ENCODE measurements at regions not wholly inside any gene's neighbourhood (a gene's known extent, or its start where the extent isn't known, plus 50 kb on each side); places are given as distances from the start of the nearest gene placed in this dataset.

GRCh38 chr12:114992443-114992842 lies 308.5 kb upstream of the TBX3 start:
- WGBS, 3 donors = 69 to 93% (median 76%) methylated on average over 1 of the region's 1 CpG
- intact Hi-C loops (cut with DNase I) = no loop called here

GRCh38 chr12:114990381-114990780 lies 306.4 kb upstream of the TBX3 start:
- DNase-seq (no peak), ATAC-seq (no peak)
- no peak for TF ChIP-seq CTCF (IDR thresholded peaks at IDR 0.05)
- no peaks in the 10 kb centered on the region for H3K9me3 ChIP-seq
- H3K4me3 ChIP-seq = no peak overlapping the region
- H3K27me3 ChIP-seq (ENCODE audit: insufficient read depth in 3 of 3, low read length in 2 of 3) = no peaks in the 10 kb centered on the region
- H3K4me1 ChIP-seq = no peaks in the 10 kb centered on the region
- 86 to 93% (median 91%) methylated on average over 4 of the region's 4 CpGs for WGBS, 3 donors
- intact Hi-C loops (cut with DNase I) = no loop called here
- H3K27ac ChIP-seq = no peak overlapping the region
- no peaks in the 10 kb centered on the region for H3K36me3 ChIP-seq (ENCODE audit: insufficient read depth in 1 of 2, low read depth in 1 of 2)

More at GRCh38 chr12:114992443-114992842, 308.5 kb upstream of the TBX3 start:
- Histone ChIP-seq H3K4me1 (no peaks in the 10 kb centered on the region), H3K27ac (no peak overlapping the region), H3K36me3 (ENCODE audit: insufficient read depth in 1 of 2, low read depth in 1 of 2) (no peaks in the 10 kb centered on the region), H3K27me3 (ENCODE audit: insufficient read depth in 3 of 3, low read length in 2 of 3) (no peaks in the 10 kb centered on the region), H3K9me3 (no peaks in the 10 kb centered on the region), H3K4me3 (no peak overlapping the region)
- ATAC-seq = no peak
- no peak for TF ChIP-seq CTCF (IDR thresholded peaks at IDR 0.05)
- DNase-seq = no peak

- intact Hi-C loops (cut with DNase I) = no loop called here
- Histone ChIP-seq H3K4me3 (no peak overlapping the region), H3K27ac (no peak overlapping the region), H3K4me1 (no peaks in the 10 kb centered on the region), H3K27me3 (ENCODE audit: insufficient read depth in 3 of 3, low read length in 2 of 3) (no peaks in the 10 kb centered on the region), H3K9me3 (no peaks in the 10 kb centered on the region), H3K36me3 (ENCODE audit: insufficient read depth in 1 of 2, low read depth in 1 of 2) (no peaks in the 10 kb centered on the region)
- WGBS, 3 donors = 68 to 88% (median 86%) methylated on average over 1 of the region's 1 CpG
- ATAC-seq (no peak), DNase-seq (no peak)
- no peak for TF ChIP-seq CTCF (IDR thresholded peaks at IDR 0.05)
Measured at GRCh38 chr12:114986849-114987248, 302.9 kb upstream of the TBX3 start.

- H3K4me1 ChIP-seq = no peaks in the 10 kb centered on the region
- H3K36me3 ChIP-seq (ENCODE audit: insufficient read depth in 1 of 2, low read depth in 1 of 2) = no peaks in the 10 kb centered on the region
- no peaks in the 10 kb centered on the region for H3K9me3 ChIP-seq
- no peak for ATAC-seq
- DNase-seq = no peak
- no peak for TF ChIP-seq CTCF (IDR thresholded peaks at IDR 0.05)
- no peak overlapping the region for H3K4me3 ChIP-seq
- no peak overlapping the region for H3K27ac ChIP-seq
- H3K27me3 ChIP-seq (ENCODE audit: insufficient read depth in 3 of 3, low read length in 2 of 3) = no peaks in the 10 kb centered on the region
- intact Hi-C loops (cut with DNase I) = no loop called here
Measured at GRCh38 chr12:114986178-114986714, 302.3 kb upstream of the TBX3 start.

GRCh38 chr12:114984634-114985061 lies 300.7 kb upstream of the TBX3 start:
- H3K4me1 ChIP-seq = no peaks in the 10 kb centered on the region
- TF ChIP-seq CTCF (IDR thresholded peaks at IDR 0.05) = no peak
- no peak overlapping the region for H3K27ac ChIP-seq
- no peaks in the 10 kb centered on the region for H3K27me3 ChIP-seq (ENCODE audit: insufficient read depth in 3 of 3, low read length in 2 of 3)
- H3K9me3 ChIP-seq = no peaks in the 10 kb centered on the region
- intact Hi-C loops (cut with DNase I) = no loop called here
- H3K4me3 ChIP-seq = no peak overlapping the region
- no peak for ATAC-seq
- DNase-seq = no peak
- no peaks in the 10 kb centered on the region for H3K36me3 ChIP-seq (ENCODE audit: insufficient read depth in 1 of 2, low read depth in 1 of 2)
- 93 to 94% (median 94%) methylated on average over 2 of the region's 2 CpGs for WGBS, 3 donors

Measured in psoas muscle (tissue), 7 donors.